NCI-H82 (cell line): ENCODE measurements at regions not wholly inside any gene's neighbourhood (a gene's known extent, or its start where the extent isn't known, plus 50 kb on each side); places are given as distances from the start of the nearest gene placed in this dataset.
A peak's percentile ranks its signal among the peaks of the same experiment; 100 is the strongest.
"Not testable (repeated sequence)": the region's sequence is repeated elsewhere in the genome, so short reads cannot be mapped to it uniquely, and the experiment has no call there.

ENCODE experiments used
- DNase-seq: peaks from one replicate; lab custom pipeline; 2025; lab: John Stamatoyannopoulos, UW

DNA sequence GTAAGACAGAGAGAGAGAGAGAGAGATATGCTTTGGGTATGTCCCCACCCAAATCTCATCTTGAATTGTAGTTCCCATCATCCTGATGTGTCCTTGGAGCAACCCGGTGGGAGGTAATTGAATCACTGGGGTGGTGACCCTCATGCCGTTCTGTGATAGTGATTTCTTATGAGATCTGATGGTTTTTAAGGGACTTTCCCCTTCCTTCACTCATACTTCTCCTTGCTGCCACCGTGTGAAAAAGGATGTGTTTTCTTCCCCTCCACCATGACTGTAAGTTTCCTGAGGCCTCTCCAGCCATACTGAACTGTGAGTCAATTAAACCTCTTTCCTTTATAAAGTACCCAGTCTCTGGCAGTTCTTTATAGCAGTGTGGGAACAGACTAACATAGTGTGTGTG is 60.3 kb downstream of the EOMES start:
- DNase-seq, result no peak

DNA sequence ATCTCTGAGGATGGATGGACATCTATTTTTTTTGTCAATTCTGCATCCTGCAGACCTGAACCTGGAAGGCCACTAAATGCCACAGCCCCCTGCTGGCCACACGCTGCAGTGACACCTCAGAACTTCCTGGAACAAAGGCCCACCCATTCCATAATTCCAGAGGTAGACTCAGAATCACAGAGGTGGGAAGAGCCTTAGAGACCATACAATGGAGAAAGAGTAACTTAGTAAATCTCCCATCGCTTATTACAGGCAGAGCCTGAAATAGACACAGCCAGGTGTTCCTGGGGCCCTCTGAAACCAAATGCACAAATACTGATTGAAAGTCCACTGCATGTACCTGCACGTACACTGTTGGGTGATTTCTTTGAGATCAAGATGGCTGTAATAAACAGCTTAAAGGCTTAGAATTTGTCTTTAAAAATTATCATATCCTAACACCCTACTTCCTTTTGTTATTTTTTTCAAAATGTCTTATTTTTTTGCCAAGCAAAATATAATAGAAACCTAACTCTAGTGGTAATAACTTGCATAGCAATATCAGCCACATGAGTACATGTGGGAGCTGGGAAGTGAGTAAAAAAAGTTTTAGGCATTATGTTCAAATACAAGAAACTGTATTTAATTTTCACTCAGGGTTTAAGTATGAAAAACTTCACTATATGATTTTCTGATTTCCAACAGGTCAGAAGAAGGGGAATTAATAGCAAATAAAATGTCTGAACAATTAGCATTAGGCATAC is 62.7 kb downstream of the EOMES start:
- DNase-seq, result peak; percentile 60

GRCh38 chr3:27658741-27659140 is 63.4 kb downstream of the EOMES start:
- no peak for DNase-seq

- DNase-seq, result no peak
Measured at GRCh38 chr3:27657871-27658270, 64.3 kb downstream of the EOMES start.

DNA sequence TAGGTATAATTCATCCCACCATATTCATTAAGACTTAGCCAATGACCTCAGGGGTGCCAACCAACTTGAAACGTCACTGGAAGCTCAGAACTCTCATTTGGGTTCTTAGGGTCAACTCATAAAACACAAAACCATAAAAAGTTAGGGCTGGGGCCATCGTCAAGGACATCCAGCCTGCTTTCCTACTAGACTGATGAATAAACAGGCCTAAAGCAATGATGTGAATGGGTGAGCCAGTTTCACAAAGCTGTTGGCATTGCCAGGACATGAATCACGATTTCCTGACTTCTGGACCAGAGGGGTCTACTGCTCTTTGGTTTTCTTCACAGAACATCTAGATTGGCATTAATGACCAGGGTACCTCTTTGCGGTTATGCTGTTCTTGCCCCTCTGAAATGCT is 64.7 kb downstream of the EOMES start:
- DNase-seq, result no peak

DNA sequence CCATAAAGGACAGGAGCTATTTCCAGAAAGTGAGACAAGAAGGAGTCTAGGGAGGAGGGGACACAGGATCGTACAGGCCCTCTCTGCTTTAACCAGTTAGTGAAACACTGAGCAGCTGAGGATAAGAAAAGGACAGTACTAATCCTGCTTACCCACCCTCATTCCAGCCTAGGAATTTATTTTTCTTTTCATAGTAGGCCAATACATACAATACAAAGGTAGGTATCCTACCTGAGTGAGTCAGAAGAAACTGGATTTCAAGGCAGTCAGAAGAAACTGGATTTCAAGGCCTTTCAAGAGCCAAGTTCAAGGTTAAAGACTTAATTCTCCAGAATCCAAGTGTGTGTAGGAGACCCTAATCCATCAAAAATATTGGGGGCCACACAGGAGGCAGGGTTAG is 65.3 kb downstream of the EOMES start:
- DNase-seq, result no peak

- peak; percentile 10 for DNase-seq
Measured at GRCh38 chr3:27655547-27655946, 66.6 kb downstream of the EOMES start.

DNA sequence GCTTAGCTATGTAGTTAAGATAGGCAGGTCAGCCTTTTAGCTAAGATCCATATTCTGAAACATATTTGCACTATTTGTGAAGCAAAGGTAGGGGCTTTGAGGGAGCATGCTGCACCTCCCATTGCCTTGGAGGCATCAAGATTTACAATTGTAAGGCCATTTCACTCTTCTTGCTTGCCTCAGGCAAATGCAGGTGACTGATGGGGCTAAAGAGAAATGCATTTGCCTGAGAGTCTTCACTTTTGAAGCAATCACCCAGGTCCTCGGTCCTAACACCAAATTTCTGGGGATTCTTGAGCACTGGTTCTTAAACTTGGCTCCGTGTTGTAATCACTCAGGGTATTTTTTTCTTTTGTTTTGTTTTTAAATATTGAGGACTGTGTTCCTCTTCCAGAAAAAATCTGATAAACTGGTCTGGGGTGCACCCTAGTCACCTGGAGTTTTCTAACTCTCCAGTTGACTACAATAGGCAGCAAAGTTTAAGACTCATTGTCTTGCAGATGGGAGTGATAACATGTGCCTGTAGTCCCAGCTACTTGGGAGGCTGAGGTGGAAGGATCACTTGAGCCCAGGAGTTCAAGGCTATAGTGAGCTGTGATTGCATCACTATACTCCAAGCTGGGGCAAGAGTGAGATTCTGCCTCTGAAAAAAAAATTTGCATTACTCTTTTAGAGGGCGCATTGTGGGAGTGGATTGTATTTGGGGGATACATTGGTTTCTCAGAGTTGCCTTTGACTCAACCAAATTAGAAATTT is 68.1 kb downstream of the EOMES start:
- DNase-seq, result no peak

GRCh38 chr3:27649277-27649676 is 72.8 kb downstream of the EOMES start:
- DNase-seq, result no peak

- no peak for DNase-seq
Measured at GRCh38 chr3:27646896-27647295, 75.2 kb downstream of the EOMES start.

- no peak for DNase-seq
Measured at GRCh38 chr3:27644941-27645340, 77.2 kb downstream of the EOMES start.

DNA sequence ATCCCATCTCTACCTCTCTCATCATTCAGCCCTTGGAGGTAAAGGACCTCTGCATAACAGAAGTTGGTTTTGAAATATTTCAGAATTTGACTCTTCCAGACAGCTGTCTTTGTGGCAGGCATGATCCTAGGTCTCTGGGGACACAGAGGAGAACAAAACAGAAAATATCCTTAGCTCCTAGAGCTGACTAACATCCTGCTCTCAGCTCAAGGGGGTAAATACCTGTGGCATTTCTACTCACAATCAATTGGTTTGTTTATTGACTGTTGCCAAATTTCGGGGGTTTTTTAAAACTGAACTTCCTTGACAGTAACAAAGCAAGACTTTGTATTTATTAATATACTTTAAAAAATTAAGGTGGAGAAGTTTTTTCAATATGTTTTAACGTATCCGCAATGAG is 78.8 kb downstream of the EOMES start:
- DNase-seq, result peak; percentile 9

DNA sequence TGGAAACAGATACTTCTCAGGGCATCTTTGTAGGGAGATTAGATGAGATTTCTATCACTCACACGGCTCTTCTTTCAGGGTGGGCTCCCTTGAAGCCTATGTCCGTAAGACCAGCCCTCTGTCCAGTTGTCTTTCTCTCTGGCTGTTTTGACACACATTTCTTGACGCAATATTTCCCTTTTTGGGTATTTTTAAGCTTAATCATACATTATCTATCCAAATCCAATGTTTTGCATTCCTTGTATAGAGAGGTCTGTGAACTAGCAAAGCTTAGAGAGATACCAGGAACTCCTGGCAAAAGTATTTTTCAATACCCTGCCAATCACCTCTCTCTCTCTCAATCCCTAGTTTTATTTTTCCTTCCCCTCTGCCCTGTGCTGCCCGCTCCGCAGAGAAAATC is 79.3 kb downstream of the EOMES start:
- no peak for DNase-seq

- peak; percentile 46 for DNase-seq
Measured at GRCh38 chr3:27641888-27642601, 80.1 kb downstream of the EOMES start.

- no peak for DNase-seq
Measured at GRCh38 chr3:27641271-27641800, 80.8 kb downstream of the EOMES start.

DNA sequence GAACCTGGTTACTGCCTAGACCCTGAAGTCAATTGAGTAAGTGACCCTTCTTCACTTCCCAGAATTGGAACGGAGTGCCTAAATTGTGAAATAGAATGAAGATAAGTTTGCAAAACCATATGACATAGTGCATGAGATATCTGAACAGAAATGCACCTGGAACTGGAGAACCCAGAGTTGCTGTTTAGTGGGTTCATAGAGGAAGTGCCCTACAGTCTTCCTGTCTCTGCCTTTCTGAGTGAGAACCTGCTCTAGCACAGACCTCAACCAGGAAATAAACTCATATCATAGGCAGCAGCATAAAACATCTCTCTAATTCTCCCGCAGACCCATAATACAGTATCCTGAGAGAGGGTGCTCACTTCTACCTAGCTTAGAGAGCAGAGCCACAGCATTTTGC is 82.9 kb downstream of the EOMES start:
- DNase-seq, result no peak

DNA sequence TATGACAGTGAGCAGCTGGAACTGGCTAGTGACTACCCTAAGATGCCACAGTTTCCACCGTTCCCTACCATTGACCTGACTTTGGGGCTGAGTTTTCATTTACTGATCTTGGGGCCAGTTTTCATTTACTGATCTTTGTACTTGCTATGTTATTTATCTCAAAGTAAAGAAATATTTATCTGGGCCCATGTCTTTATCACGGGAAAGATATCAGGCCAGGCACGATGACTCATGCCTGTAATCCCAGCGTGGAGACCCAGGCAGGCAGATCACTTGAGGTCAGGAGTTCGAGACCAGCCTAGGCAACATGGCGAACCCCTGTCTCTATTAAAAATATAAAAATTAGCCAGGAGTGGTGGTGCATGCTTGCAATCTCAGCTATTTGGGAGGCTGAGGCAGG is 83.5 kb downstream of the EOMES start:
- DNase-seq, result no peak

DNA sequence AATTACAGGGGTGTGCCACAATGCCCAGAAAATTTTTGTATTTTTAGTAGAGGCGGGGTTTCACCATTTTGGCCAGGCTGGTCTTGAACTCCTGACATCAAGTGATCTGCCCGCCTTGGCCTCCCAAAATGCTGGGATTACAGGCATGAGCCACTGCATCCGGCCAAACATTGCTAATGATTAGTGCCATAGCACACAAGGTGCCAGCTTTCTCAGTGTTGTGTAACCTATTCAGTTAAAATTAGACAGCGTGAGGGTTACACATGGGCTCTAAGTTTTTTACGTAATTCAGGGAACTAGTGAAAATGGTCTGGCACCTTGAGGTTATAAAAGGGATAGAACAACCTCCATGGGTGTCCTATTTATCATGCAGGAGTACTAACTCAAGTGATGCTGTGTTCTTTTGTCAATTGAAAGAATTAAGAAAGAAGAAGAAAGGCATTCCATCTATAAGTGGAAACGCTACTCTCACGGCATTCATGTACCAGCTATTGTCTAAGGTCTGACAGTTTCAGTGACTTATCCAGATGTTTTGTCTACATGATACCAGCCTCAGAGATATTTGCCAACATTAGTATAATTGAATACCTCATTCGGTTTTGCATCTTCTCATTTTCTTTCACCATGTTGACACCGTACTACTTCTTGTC is 84.7 kb downstream of the EOMES start:
- no peak for DNase-seq

DNA sequence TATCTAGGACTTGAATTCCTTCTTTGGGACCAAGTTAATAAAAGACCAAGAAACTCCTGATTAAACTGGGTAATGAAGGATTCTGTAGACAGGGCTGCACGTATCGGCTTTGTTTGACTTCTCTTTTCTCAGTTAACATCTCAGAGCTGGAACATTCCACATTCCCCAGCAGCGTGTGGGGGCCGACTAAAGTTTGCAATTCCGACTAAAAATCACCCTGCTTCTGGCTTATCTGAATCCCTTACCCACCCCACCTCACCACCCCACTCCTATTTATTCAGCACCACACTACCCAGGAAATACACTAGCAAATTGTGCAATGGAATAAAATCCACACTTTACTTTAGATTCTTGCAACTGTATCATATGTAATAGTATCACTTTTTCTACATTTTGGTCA is 87.1 kb downstream of the EOMES start:
- DNase-seq, result not testable (repeated sequence)

DNA sequence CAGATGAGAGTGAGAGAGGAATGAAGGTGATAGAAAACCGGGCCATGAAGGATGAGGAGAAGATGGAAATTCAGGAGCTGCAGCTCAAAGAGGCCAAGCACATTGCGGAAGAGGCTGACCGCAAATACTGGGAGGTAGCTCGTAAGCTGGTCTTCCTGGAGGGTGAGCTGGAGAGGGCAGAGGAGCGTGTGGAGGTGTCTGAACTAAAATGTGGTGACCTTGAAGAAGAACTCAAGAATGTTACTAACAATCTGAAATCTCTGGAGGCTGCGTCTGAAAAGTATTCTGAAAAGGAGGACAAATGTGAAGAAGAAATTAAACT is 88.9 kb downstream of the EOMES start:
- DNase-seq, result peak; percentile 26

- DNase-seq, result peak; percentile 44
Measured at GRCh38 chr3:27632431-27633223, 89.5 kb downstream of the EOMES start.

- DNase-seq, result no peak
Measured at GRCh38 chr3:27630885-27631284, 91.2 kb downstream of the EOMES start.
